ES-I3 (cell line): ENCODE measurements at regions not wholly inside any gene's neighbourhood (a gene's known extent, or its start where the extent isn't known, plus 50 kb on each side); places are given as distances from the start of the nearest gene placed in this dataset.

Source experiments
- H3K36me3 ChIP-seq: 2 replicates; pipeline ENCODE4 v1.6.1; 2013; ENCODE audit warnings: mild to moderate bottlenecking, low read length, control low read depth, moderate library complexity; ENCODE audit not compliant: insufficient read depth
- H3K4me1 ChIP-seq: 2 replicates; pipeline ENCODE4 v1.6.1; 2013; ENCODE audit warnings: mild to moderate bottlenecking, control low read depth, low read length; ENCODE audit not compliant: insufficient read depth
- H3K9ac ChIP-seq: 2 replicates; pipeline ENCODE4 v1.6.1; 2013; ENCODE audit warnings: low read depth, mild to moderate bottlenecking, low read length, moderate library complexity
- H3K9me3 ChIP-seq: 2 replicates; pipeline ENCODE4 v1.6.1; 2013; ENCODE audit warnings: mild to moderate bottlenecking, low read length, moderate library complexity; ENCODE audit not compliant: control insufficient read depth, insufficient read depth

GRCh38 chr13:99809496-99809895, 162.1 kb downstream of the ZIC5 start:
- Histone ChIP-seq H3K9me3 (no peaks in the 10 kb centered on the region), H3K4me1 (peaks cover 10% of the 10 kb centered on the region), H3K36me3 (no peaks in the 10 kb centered on the region; the same call in 1 of the 2 replicates), H3K9ac (no peak overlapping the region)

- H3K9me3 ChIP-seq: no peaks in the 10 kb centered on the region
- H3K36me3 ChIP-seq: no peaks in the 10 kb centered on the region; the same call in 1 of the 2 replicates
- peaks cover 16% of the 10 kb centered on the region for H3K4me1 ChIP-seq
- H3K9ac ChIP-seq: no peak overlapping the region
Measured at GRCh38 chr13:99808786-99809185, 162.8 kb downstream of the ZIC5 start.

GRCh38 chr13:99806671-99807070, 164.9 kb downstream of the ZIC5 start:
- peaks cover 16% of the 10 kb centered on the region for H3K4me1 ChIP-seq
- H3K9me3 ChIP-seq: no peaks in the 10 kb centered on the region
- no peak overlapping the region for H3K9ac ChIP-seq
- H3K36me3 ChIP-seq: no peaks in the 10 kb centered on the region; the same call in 1 of the 2 replicates

GRCh38 chr13:99805361-99805760, 166.2 kb downstream of the ZIC5 start:
- Histone ChIP-seq H3K4me1 (peaks cover 19% of the 10 kb centered on the region), H3K9ac (no peak overlapping the region), H3K36me3 (no peaks in the 10 kb centered on the region; the same call in 1 of the 2 replicates), H3K9me3 (no peaks in the 10 kb centered on the region)

- no peaks in the 10 kb centered on the region; the same call in 1 of the 2 replicates for H3K36me3 ChIP-seq
- peaks cover 29% of the 10 kb centered on the region for H3K4me1 ChIP-seq
- no peaks in the 10 kb centered on the region for H3K9me3 ChIP-seq
- no peak overlapping the region for H3K9ac ChIP-seq
Measured at GRCh38 chr13:99803141-99803540, 168.4 kb downstream of the ZIC5 start.

GRCh38 chr13:99802416-99802815, 169.2 kb downstream of the ZIC5 start:
- H3K9me3 ChIP-seq: no peaks in the 10 kb centered on the region
- peaks cover 36% of the 10 kb centered on the region for H3K4me1 ChIP-seq
- no peaks in the 10 kb centered on the region for H3K36me3 ChIP-seq
- H3K9ac ChIP-seq: no peak overlapping the region

- peaks cover 37% of the 10 kb centered on the region for H3K4me1 ChIP-seq
- no peaks in the 10 kb centered on the region for H3K9me3 ChIP-seq
- H3K9ac ChIP-seq: no peak overlapping the region
- no peaks in the 10 kb centered on the region for H3K36me3 ChIP-seq
Measured at GRCh38 chr13:99800951-99801350, 170.6 kb downstream of the ZIC5 start.

GRCh38 chr13:99800011-99800410, 171.6 kb downstream of the ZIC5 start:
- H3K9me3 ChIP-seq: no peaks in the 10 kb centered on the region
- H3K4me1 ChIP-seq: peaks cover 30% of the 10 kb centered on the region
- H3K36me3 ChIP-seq: no peaks in the 10 kb centered on the region
- H3K9ac ChIP-seq: no peak overlapping the region

GRCh38 chr13:99798756-99799155, 172.8 kb downstream of the ZIC5 start:
- no peaks in the 10 kb centered on the region for H3K9me3 ChIP-seq
- peaks cover 22% of the 10 kb centered on the region for H3K4me1 ChIP-seq
- H3K9ac ChIP-seq: no peak overlapping the region
- no peaks in the 10 kb centered on the region for H3K36me3 ChIP-seq

- Histone ChIP-seq H3K36me3 (no peaks in the 10 kb centered on the region), H3K4me1 (peaks cover 22% of the 10 kb centered on the region), H3K9ac (no peak overlapping the region), H3K9me3 (no peaks in the 10 kb centered on the region)
Measured at GRCh38 chr13:99797691-99798090, 173.9 kb downstream of the ZIC5 start.

GRCh38 chr13:99796175-99796819, 175.3 kb downstream of the ZIC5 start:
- Histone ChIP-seq H3K4me1 (peaks cover 26% of the 10 kb centered on the region), H3K9me3 (no peaks in the 10 kb centered on the region), H3K36me3 (no peaks in the 10 kb centered on the region), H3K9ac (no peak overlapping the region)

- H3K9me3 ChIP-seq: no peaks in the 10 kb centered on the region
- H3K4me1 ChIP-seq: peaks cover 5% of the 10 kb centered on the region
- H3K36me3 ChIP-seq: no peaks in the 10 kb centered on the region
- no peak overlapping the region for H3K9ac ChIP-seq
Measured at GRCh38 chr13:99792079-99792921, 179.3 kb downstream of the ZIC5 start.

GRCh38 chr13:99782669-99783068, 188.9 kb downstream of the ZIC5 start:
- no peak overlapping the region for H3K9ac ChIP-seq
- no peaks in the 10 kb centered on the region for H3K4me1 ChIP-seq
- no peaks in the 10 kb centered on the region; the same call in 1 of the 2 replicates for H3K9me3 ChIP-seq
- H3K36me3 ChIP-seq: no peaks in the 10 kb centered on the region

GRCh38 chr13:99778500-99778899, 193.1 kb downstream of the ZIC5 start:
- Histone ChIP-seq H3K36me3 (no peaks in the 10 kb centered on the region), H3K9ac (no peak overlapping the region), H3K9me3 (no peaks in the 10 kb centered on the region), H3K4me1 (no peaks in the 10 kb centered on the region)

- no peak overlapping the region for H3K9ac ChIP-seq
- no peaks in the 10 kb centered on the region for H3K9me3 ChIP-seq
- H3K4me1 ChIP-seq: no peaks in the 10 kb centered on the region
- no peaks in the 10 kb centered on the region for H3K36me3 ChIP-seq
Measured at GRCh38 chr13:99777873-99778272, 193.7 kb downstream of the ZIC5 start.
